NB4 (cell line): ENCODE measurements at regions not wholly inside any gene's neighbourhood (a gene's known extent, or its start where the extent isn't known, plus 50 kb on each side); places are given as distances from the start of the nearest gene placed in this dataset.

ENCODE experiments used
- MYC ChIP-seq: IDR thresholded peaks from 2 replicates; pipeline ENCODE4 v1.6.1; 2011; ENCODE audit warnings: low read depth, low read length
- POLR2A ChIP-seq: IDR thresholded peaks from 2 replicates; pipeline ENCODE4 v1.6.1; 2011; ENCODE audit warnings: mild to moderate bottlenecking; ENCODE audit not compliant: insufficient read length; ENCODE audit errors: extremely low read depth
- TF ChIP-seq, protein P1 (sequence below): IDR thresholded peaks from one replicate; pipeline ENCODE4 v1.5.1; 2012; ENCODE audit warnings: low read depth, low read length
- TF ChIP-seq, protein P2 (sequence below): IDR thresholded peaks from 2 replicates; pipeline ENCODE4 v1.6.1; 2011; ENCODE audit warnings: low read depth, low read length

DNA sequence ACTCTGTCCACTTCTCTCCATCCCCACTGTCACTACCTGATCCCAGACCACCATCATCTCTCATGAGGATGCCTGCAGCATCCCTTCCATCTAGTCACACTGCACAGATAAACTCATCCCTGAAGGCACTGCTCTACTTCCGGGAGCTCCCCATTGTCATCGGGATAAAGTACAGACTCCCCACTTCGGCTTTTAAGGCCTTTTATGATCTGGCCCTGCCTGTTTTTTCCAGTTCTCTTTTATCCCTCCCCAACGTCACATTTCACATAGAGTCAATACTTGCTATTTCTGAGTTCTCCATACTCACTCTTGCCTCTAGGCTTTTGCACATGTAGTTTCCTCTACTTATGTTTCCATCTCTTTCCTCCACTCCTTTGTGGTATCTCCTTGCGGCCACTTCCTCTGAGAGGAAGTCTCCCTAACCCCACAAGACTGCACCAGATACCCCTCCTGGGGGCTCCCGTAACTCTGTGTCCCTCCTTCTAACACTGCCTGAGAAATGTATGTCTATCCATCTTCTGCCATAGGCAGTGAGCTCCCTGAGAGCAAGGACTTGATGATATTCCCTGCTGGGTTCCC is 66.9 kb downstream of the COPRS start:
- TF ChIP-seq, protein P1, sequence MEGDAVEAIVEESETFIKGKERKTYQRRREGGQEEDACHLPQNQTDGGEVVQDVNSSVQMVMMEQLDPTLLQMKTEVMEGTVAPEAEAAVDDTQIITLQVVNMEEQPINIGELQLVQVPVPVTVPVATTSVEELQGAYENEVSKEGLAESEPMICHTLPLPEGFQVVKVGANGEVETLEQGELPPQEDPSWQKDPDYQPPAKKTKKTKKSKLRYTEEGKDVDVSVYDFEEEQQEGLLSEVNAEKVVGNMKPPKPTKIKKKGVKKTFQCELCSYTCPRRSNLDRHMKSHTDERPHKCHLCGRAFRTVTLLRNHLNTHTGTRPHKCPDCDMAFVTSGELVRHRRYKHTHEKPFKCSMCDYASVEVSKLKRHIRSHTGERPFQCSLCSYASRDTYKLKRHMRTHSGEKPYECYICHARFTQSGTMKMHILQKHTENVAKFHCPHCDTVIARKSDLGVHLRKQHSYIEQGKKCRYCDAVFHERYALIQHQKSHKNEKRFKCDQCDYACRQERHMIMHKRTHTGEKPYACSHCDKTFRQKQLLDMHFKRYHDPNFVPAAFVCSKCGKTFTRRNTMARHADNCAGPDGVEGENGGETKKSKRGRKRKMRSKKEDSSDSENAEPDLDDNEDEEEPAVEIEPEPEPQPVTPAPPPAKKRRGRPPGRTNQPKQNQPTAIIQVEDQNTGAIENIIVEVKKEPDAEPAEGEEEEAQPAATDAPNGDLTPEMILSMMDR: no peak
- TF ChIP-seq, protein P2, sequence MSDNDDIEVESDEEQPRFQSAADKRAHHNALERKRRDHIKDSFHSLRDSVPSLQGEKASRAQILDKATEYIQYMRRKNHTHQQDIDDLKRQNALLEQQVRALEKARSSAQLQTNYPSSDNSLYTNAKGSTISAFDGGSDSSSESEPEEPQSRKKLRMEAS: no peak
- TF ChIP-seq POLR2A: no peak
- no peak for TF ChIP-seq MYC
